Retina (tissue), 1 donor: ENCODE measurements at regions not wholly inside any gene's neighbourhood (a gene's known extent, or its start where the extent isn't known, plus 50 kb on each side); places are given as distances from the start of the nearest gene placed in this dataset.

Source experiments
- DNase-seq: peaks from one replicate; pipeline ENCODE4 v3.0.0-alpha.2; 2016

GRCh38 chr2:10202131-10202665, 79.7 kb downstream of the RRM2 start:
- DNase-seq = no peak

DNA sequence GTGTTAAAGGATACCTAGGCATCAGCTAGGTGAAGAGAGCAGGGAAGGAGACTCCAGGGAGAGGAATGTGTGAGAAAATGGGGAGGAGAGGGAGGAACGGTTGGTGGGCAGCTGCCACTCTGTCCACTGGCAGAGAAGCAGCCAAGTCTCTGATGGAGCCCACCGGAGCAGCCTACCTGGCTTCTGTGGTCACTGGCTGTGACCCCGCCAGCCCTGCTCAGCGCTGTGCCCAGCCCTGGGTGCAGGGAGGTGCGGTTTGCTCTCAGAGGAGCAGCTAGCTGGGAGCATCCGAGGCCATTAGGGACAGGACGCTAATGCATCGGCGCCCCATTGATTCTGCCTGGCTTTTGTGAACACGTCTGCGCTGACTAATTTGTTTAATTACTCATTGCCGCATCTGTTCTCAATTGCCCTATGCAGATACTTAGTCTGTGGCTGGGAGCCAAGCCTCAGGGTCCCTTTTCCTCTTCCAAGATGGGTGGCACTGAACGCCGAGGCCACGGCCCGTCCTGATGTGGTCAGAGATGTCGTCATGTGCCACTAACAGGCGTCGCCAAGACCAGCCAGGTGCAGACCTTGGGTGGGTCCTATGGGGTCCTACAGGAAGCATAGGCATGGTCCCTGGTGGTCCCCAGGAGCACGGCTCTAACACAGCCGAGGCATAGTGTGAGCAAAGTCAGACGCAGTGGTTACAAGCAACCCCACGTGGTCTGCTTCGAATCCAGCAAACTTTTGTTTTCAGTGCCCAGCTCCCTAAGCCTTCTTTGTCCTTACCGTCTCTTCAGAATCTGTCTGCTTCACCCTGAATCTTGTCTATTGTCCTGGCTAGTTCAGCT, 82.0 kb downstream of the RRM2 start:
- peak; percentile 51 for DNase-seq

- DNase-seq = no peak
These were observed 82.6 kb downstream of the RRM2 start for GRCh38 chr2:10205162-10205475.

DNA sequence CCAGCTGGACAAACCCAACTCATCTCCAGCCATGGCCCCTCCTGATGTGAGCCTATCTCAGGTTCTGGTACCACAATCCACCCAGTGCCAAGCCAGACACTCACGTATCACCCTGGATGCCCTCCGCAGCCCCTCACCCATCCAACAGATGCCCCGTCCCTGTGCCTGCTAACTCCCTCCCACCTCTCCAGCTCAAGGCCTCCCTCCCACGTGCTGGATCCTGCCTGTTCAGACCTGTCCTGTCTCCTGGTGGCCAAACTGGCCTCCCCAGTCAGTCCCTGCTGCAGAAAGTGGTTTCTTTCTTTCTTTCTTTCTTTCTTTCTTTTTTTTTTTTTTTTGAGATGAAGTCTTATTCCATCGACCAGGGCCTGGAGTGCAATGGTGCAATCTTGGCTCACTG, 86.2 kb downstream of the RRM2 start:
- no peak for DNase-seq

GRCh38 chr2:10209406-10209935, 86.9 kb downstream of the RRM2 start:
- no peak for DNase-seq

- no peak for DNase-seq
These were observed 87.8 kb downstream of the RRM2 start for GRCh38 chr2:10210336-10210735.

- DNase-seq = no peak
These were observed 89.4 kb downstream of the RRM2 start for GRCh38 chr2:10211844-10212422.

GRCh38 chr2:10212827-10213226, 89.9 kb upstream of the HPCAL1 start:
- DNase-seq = no peak

DNA sequence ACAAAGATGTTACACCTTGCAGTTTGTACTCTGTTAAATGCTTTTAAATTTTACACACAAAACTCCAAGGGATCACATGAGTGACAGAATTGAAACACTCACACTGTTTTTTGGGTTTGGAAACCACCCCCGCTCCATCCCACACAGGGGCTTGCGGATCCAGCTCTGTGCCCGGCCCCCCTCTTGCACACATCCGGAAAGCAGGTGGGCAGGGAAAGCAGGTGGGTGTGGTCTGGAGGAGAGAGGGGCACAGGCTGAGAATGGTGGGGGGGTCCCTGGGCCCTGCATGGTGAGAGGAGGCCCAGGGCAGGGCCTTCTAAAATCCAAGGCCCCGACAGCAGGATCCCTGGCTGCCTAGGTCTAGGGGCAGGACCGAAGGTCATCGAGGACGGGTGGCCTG, 88.5 kb upstream of the HPCAL1 start:
- DNase-seq = no peak

DNA sequence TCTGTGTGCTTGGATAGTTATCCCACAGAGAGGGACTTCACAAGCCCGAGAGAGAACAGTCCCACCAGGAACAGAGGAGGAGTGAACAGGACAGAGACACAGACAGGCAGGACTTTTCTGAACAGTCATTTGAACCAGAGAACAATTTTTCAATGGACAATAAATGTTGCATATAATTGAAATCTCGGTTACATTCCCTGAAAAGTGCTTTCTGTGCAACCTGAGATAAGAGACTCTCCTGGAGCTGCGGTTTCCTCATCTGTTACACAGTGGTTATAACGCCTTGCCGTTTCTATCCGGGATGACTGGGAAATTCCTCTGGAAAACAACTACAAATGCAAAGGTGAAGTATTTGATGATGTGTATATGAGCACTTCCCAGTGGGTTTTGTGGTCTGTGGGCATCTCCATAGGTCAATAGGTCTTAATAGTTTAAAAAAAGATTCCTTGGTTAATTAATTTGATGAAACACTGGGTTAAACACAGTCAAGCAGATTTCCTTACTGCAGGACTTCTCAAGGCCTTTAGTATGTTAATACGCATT, 87.2 kb upstream of the HPCAL1 start:
- no peak for DNase-seq

DNA sequence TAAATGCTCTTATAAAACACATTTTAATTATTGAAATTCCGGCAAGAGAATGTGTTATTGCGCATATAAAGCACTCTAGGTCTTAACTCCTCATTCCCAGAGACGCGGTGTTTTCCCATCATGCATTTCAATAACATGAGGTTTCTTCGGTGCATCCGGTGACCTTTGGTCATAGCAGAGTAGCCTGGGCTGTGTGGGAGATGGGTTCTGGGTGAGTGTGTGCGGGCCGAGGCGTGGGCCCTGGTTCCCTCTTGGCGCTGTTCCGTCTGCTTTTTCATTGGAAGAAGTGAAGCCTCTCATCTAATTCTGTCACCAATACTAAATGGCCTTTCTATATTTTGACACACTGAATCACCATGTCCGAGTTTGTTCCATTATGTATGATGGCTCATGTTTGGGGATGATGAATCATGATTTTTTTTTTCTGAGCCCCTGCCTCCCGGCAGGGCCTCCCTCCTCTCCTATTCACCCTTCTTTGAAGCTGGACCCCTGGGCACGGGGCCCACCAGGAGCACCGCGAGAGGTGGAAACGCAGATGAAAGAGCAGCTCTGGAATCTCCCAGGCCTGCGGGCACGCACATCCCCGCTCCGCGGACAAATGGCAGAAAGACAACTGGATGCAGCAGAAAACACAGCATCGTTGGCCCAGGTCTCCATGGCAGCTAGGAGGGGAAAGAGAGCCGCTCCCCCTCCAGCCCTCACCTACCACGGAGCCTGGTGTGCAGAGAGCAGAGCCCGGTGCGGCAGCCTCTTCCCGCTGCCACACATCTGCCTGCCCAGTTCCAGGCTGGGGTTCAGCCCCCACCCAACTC, 85.8 kb upstream of the HPCAL1 start:
- no peak for DNase-seq

GRCh38 chr2:10217489-10218435, 84.9 kb upstream of the HPCAL1 start:
- DNase-seq = peak; percentile 53

DNA sequence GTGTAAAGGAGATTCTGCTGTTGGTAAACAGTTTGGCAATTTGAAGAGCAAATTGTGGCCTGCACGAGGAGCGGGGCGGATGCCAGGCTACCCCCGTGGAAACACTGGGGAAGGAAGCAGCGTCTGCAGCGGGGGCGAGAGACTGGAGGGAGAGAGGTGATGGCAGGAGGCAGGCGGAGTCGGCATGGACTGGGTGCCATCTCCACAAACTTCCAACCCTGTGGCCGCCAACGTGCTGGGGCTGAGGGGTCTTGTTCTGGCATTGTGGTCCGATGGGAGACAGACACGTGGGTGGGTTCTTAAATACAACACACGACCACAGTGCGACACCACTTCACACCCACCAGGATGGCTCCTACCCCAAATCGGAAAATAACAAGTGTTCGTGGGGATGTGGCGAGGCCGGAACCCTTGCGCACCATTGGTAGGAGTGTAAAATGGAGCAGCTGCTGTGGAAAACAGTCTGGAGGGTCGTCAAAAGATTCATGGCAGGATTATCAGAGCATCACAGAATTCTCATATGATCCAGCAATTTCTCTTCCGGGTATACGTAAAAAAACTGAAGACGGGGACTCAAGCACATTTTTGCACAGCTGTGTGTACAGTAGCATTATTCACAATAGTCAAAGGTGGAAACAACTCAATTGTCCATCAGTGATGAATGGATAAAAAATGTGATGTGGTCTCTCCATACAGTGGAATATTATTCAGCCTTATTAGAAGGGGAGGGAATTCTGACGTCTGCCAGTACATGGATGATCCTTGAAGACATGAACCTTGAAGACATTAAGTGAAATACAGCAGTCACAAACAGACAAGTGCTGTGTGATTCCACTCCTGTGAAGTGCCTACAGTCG, 82.4 kb upstream of the HPCAL1 start:
- DNase-seq = no peak

- no peak for DNase-seq
These were observed 81.8 kb upstream of the HPCAL1 start for GRCh38 chr2:10220902-10221391.

DNA sequence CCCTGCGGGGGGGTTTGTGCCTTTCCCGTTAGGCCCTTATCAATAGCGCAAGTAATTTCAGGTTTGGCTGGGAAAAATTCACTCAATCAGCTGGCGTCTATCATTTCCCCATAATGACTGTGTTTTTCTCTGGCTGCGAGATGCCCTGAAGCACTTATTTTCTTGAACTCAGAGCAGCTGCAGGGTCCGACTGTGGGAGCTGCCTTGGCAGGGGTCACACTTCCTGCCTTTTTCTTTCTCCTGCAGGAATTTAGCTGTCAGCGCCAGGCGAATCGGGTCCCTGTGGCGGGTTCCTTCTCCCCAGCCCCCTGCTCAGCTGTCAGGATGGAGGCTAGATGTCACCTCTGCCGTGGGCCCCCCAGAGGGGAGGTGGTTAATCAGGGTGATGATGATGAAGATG, 81.3 kb upstream of the HPCAL1 start:
- DNase-seq = no peak

- no peak for DNase-seq
These were observed 80.5 kb upstream of the HPCAL1 start for GRCh38 chr2:10221976-10222870.

DNA sequence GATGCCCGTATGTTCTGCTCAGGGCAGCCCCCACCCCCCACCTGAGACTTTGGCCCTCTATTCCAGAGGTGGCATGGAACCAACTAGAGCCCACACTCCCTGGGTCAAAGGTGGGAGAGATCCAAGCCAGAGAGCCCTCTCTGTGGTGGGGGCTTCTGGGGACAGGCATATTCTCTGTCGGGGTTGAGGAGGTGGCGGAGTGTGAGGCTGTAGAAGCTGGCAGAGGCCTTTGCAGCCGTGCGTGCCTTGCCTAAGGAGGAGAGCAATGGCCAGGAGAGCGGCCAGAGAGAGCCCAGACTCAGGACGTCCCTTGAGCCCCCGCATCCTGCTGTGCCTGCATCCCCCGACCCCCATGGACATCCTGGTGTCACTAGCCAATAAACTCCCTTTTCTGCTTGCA, 79.2 kb upstream of the HPCAL1 start:
- no peak for DNase-seq

- DNase-seq = no peak
These were observed 78.6 kb upstream of the HPCAL1 start for GRCh38 chr2:10223932-10224720.

- no peak for DNase-seq
These were observed 78.0 kb upstream of the HPCAL1 start for GRCh38 chr2:10224734-10225133.
